ELR (cell line): ENCODE measurements at regions not wholly inside any gene's neighbourhood (a gene's known extent, or its start where the extent isn't known, plus 50 kb on each side); places are given as distances from the start of the nearest gene placed in this dataset.

ENCODE experiments used
- DNase-seq: peaks from one replicate; pipeline ENCODE4 v3.0.0-alpha.2; 2015; ENCODE audit warnings: low read depth

GRCh38 chr2:18253686-18254197 lies 306.7 kb downstream of the RDH14 start:
- no peak for DNase-seq

GRCh38 chr2:18251486-18251885 lies 309.0 kb downstream of the RDH14 start:
- no peak for DNase-seq

DNA sequence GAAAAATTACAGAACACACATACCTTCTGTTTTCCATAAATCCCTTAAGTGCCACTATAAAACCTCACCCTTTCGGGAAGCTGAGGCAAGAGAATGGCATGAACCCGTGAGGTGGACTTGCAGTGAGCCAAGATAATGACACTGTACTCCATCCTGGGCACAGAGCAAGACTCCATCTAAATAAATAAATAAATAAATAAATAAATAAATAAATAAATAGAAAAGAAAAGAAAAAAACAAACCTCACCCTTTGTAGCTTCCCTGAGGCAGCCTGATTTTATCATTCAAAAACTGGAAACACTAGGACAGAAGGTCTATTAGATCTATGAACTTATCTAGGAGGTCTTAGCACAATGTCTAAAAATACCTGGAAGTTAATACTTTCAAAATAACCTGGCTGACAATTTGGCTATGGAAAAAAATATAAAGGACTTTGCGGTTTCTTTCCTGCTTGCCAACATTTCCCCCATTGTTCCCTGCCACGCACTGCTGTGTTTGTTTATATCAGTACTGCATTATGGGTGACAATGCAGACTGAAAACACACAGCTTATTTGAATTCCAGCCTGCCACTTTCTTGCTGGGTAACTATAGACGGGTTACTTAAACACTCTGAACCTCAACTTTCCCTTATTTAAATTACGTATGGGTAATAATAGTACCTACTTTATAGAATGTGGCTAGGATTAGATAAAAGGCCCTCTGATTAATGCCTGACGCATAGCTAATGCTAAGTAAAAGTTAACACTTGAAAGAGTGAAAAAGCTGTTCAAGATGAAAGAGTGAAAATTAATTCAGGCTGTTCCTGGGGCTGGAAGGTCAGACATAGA lies 313.0 kb downstream of the RDH14 start:
- no peak for DNase-seq

- peak; percentile 2 for DNase-seq
Observed at GRCh38 chr2:18245375-18245774, 315.1 kb downstream of the RDH14 start.

DNA sequence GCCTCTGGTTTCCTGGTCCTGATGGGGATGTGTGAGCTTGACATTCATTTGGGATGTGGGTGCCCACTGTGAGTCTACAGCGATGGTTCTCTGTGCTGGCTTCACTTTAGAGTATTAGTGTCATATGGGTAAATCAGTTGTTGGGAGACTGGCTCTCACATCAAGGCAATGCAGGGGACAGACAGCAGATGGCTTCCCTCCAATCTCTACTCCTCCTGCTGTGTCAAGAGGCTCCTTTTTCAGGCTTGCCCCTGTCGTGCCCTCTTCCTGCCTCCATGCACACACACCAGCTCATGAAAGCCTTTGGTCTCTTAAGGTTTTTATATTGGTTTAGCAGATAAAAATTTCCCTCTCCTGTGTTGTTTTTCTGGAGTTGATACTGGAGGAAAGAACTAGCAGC lies 315.6 kb downstream of the RDH14 start:
- DNase-seq = no peak

DNA sequence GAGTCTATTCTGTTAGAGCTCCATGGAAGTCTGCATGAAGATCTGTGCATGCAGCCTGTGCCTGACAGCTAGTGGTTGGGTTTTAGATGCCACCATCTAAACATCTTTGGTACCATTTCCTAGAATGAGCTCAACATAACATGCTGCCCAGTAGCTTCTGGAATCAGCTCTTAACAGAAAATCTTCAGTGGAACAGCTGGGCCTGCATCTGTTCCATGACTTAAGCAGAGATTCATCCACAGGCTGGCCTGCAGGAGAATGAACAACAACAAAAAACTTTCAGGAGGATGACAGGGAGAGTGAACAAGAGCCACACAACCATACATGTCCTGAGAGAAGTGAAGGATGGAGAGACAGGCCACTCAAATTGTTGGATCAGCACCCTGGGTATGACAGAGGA lies 316.6 kb downstream of the RDH14 start:
- no peak for DNase-seq

DNA sequence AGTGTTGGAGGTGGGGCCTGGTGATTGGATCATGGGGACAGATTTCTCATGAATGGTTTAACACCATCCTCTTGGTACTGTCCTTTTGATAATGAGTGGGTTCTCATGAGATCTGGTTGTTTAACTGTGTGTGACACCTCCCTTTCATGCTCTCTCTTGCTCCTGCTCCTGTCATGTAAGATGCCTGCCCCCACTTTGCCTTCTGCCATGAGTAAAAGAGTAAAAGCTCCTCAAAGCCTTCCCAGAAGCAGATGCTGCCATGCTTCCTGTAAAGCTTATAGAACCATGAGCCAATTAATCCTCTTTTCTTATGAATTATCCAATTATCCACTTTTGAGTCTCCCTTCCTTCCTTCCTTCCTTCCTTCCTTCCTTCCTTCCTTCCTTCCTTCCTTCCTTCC lies 317.7 kb downstream of the RDH14 start:
- no peak for DNase-seq

GRCh38 chr2:18238209-18238608 lies 322.2 kb downstream of the RDH14 start:
- no peak for DNase-seq

DNA sequence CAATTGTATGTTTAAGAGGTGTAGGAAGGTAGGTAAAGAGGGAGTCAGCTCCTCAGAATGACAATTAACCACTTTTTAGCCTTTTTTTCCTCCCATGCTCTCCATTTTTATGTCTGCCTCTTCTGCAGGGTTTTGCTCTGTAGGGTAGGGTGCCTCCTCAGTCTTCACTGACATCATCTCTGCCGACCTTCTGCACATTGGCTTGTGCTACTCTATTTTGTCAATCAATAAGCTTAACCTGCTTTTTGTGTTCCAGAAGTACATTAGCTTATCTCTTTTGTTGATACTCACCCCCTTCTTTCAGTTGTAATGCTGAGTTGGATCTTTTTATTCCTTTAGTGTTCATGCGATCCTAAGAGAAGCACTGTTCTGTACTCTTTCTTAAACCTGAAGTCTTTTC lies 323.2 kb downstream of the RDH14 start:
- no peak for DNase-seq

DNA sequence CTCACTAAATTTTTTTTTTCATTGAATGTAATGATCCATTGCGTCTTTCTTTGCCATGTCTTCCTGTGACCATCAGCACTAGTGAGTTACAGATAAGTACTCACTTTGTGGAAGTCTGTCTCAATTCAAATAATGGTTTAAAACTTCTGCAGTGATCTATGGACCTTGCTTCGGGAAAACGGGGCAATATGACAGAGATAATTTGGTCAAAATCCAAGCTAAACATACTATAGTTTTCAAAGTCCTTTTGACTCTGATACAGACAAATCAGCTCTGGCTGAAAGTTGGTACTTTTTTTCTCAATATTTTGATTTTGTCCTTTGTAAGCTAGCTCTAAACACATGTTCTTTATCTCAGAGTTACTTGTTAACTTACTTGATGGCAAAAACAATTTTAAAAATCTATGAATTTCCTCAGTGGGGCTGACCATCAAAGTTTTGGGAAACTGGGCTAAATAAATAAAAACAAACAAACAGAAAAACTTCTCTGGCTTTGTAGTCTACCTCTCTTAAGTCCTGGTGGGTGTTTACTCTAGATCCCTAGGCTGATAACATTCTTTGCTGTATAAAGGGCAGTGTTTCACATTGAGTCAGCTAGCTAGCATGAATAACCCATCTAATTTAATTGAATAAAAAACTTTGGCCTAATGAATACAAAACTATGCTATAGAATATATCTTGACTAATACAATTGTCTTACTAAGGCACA lies 327.6 kb downstream of the RDH14 start:
- peak; percentile 61 for DNase-seq

- DNase-seq = no peak
Observed at GRCh38 chr2:18230668-18231067, 329.8 kb downstream of the RDH14 start.

DNA sequence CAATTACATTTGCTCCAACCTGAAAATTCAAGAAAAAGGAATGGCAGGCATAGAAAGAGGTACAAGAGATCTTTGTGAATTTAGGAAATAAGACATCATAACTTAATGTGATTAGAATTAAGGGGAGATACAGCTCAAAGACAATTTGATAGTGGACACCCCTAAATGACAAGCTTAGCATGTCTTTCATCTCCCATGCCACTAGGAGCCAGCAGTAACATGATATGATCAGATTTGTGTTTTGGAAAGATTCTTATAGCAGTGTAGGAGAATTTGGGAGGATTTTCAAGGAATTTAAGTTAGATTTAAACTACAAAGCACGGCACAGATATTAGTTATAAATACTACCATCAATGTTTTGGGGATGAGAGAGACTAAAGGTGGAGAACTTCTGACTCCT lies 340.8 kb downstream of the RDH14 start:
- DNase-seq = peak; percentile 28

DNA sequence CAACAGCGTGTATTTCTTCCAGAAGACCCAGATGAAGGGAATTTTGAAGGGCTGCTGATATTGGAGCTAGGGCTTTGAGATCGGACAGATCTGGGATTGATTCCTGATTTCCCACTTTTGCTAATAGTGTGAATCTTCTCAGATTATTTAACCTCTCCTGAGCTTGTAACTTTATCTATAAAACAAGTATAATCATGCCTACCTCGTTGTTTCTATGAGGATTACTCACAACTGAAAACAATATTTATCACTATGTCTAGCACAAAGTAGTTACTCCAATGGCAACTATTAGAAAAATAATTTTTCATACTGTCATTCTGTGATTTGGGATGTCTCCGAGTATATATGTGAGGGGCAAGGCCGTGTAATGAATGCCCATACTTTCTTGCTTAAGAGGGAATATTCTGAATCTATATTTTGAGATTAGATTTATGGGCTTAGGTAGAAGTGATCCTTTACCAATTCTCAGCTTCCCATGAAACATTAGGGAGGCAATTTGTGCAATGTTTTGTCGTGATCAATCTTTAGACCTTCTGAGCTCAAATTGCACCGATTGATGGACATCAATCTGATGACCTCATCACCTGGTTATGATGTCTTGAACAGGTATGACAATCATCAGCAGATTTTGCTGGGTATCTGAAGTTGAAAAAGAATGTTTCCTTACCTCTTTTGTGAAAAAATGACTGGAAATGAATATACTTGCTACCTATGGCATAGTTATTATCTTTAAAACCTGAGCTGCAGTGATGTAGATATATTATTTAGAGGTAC lies 339.9 kb downstream of the KCNS3 start:
- DNase-seq = no peak

- no peak for DNase-seq
Observed at GRCh38 chr2:18214936-18215335, 336.5 kb downstream of the KCNS3 start.

- no peak for DNase-seq
Observed at GRCh38 chr2:18213986-18214385, 335.5 kb downstream of the KCNS3 start.

DNA sequence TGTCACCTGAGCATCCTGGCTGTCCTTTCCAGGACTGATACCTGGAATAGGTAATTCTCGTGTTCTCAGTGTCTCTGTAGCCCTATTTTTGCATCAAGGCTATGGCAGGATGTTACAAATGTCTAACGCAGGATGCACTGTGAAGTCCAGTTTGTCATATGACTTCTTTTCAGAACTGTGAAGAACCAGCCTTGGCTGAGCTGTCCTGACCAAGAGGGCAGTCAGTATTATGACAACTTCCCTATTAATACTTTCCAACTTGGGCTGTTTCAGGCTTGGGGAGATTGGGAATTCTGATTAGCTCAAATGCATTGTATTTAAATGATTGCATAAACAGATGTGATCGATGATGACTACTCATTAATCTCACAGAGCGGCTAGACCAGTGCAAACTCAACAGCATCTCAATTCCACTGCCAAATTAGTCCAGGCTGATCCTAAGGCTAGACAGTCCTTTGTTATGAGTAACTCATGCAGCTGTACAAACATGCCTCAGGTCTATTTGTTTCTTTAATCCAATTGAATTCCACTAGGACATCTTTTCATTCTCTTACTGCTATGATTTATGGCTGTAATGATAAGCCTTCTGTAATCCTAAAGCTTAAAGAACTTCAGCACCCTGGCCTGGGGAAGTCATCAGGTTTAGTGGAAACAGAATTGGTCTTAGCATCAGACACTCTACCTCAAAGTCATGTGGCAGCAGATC lies 331.6 kb downstream of the KCNS3 start:
- DNase-seq = peak; percentile 25

DNA sequence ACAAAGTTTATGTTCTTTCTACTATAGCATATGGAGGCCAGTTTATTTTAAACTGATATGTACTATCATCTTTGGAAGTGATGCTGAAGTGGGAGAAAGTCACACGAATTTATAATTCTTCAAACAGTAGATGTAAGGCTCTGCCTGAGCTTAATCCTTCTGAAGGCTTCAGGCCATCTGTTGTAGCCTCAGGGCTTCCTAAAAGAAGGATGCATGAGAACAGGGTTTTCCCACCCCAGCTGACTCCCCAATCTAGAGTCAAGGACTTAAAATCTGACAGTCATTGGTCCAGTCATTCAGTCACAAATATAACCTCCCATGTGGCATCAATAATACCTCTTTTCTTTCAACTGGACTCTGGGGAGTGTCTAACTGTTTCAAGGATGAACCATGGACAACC lies 330.5 kb downstream of the KCNS3 start:
- no peak for DNase-seq

- DNase-seq = no peak
Observed at GRCh38 chr2:18200771-18201170, 322.3 kb downstream of the KCNS3 start.

DNA sequence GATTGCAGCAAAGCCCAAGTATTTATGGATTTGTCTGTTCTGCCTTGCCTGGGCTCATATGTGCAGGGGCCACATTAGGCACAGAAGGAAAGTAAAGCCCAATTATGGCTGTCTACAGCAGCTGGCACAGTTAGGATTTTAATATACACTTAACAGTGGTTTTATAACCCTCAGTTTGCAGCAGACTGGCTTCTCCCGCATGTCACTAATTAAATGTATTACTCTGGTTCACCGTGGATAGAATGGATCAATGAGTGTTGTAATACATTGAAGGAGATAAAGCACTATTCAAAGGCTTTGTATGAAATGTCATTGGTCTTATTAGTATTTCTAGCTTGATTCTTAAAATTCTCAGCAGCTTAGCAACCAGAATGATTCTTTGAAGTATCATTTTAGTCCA lies 320.2 kb downstream of the KCNS3 start:
- no peak for DNase-seq

- no peak for DNase-seq
Observed at GRCh38 chr2:18194161-18194560, 315.7 kb downstream of the KCNS3 start.

DNA sequence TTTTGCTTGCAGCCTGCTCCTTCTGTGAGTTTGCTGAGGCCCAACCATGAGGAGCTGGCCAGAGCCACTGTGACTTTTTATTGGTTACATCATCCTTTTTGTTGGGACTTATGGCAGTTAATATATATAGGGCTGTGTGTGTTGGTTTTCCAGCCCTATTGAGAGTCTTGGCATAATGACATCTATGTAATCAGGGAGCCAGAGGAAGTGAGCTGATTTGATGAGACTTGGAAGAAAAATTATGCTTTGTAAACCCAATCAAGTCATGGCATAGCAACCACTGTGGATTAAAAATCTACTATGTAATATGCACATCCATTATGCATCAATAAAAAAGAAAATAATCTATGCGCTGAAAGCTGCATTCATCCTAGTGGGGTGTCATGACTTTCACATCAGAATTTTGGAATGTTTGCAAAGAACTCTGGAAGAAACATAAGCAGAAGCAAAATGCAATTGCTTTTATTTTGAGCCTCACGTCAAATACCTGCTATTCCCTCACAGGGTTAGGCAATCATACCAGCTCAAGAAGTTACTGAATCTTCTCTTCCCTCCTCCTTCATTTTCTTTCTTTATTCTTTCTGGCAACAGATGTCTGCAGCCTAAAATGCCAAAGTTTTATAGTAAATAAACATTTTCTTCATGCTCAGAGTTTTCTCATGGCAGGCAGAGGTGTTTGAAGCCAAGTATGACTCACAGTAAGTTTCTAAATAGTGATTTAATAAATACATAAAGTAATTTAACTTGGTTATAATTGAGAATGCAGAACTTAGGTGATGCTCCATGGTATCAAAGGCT lies 308.5 kb downstream of the KCNS3 start:
- no peak for DNase-seq
